HG03095 (cell line): ENCODE measurements at regions not wholly inside any gene's neighbourhood (a gene's known extent, or its start where the extent isn't known, plus 50 kb on each side); places are given as distances from the start of the nearest gene placed in this dataset.
"Not testable (repeated sequence)": the region's sequence is repeated elsewhere in the genome, so short reads cannot be mapped to it uniquely, and the experiment has no call there.

Experiments
- ATAC-seq: cut with Tn5 transposase; IDR thresholded peaks from one replicate; pipeline ENCODE4 v1.9.1; 2021; ENCODE audit warnings: moderate library complexity; ENCODE audit not compliant: unreplicated experiment

GRCh38 chr2:210730672-210731071 lies 174.3 kb downstream of the CPS1 start:
- no peak for ATAC-seq

- not testable (repeated sequence) for ATAC-seq
These were observed 190.4 kb downstream of the CPS1 start for GRCh38 chr2:210746826-210747225.

- ATAC-seq: no peak
These were observed 196.1 kb downstream of the CPS1 start for GRCh38 chr2:210752532-210752931.

- ATAC-seq: no peak
These were observed 197.0 kb downstream of the CPS1 start for GRCh38 chr2:210753386-210753785.

GRCh38 chr2:210756855-210757254 lies 200.5 kb downstream of the CPS1 start:
- ATAC-seq: no peak

- no peak for ATAC-seq
These were observed 206.5 kb downstream of the CPS1 start for GRCh38 chr2:210762604-210763588.

GRCh38 chr2:210768329-210768910 lies 212.0 kb downstream of the CPS1 start:
- no peak for ATAC-seq

- ATAC-seq: no peak
These were observed 220.4 kb downstream of the CPS1 start for GRCh38 chr2:210776756-210777155.

- no peak for ATAC-seq
These were observed 225.8 kb downstream of the CPS1 start for GRCh38 chr2:210782222-210782621.

GRCh38 chr2:210787831-210788230 lies 231.4 kb downstream of the CPS1 start:
- not testable (repeated sequence) for ATAC-seq

- ATAC-seq: no peak
These were observed 235.6 kb downstream of the CPS1 start for GRCh38 chr2:210792000-210792399.

GRCh38 chr2:210795506-210795905 lies 239.1 kb downstream of the CPS1 start:
- ATAC-seq: no peak

- no peak for ATAC-seq
These were observed 241.8 kb downstream of the CPS1 start for GRCh38 chr2:210798180-210798579.

GRCh38 chr2:210814251-210815025 lies 258.0 kb downstream of the CPS1 start:
- ATAC-seq: no peak

GRCh38 chr2:210816769-210817168 lies 260.4 kb downstream of the CPS1 start:
- ATAC-seq: no peak

- ATAC-seq: no peak
These were observed 262.1 kb downstream of the CPS1 start for GRCh38 chr2:210818473-210818872.

- no peak for ATAC-seq
These were observed 277.0 kb downstream of the CPS1 start for GRCh38 chr2:210833403-210833802.

- ATAC-seq: no peak
These were observed 282.6 kb downstream of the CPS1 start for GRCh38 chr2:210839034-210839433.

- no peak for ATAC-seq
These were observed 283.1 kb downstream of the CPS1 start for GRCh38 chr2:210839450-210839849.

- no peak for ATAC-seq
These were observed 286.5 kb downstream of the CPS1 start for GRCh38 chr2:210842896-210843295.

GRCh38 chr2:210844016-210844415 lies 287.6 kb downstream of the CPS1 start:
- no peak for ATAC-seq
